HG03432 (cell line): ENCODE measurements at regions not wholly inside any gene's neighbourhood (a gene's known extent, or its start where the extent isn't known, plus 50 kb on each side); places are given as distances from the start of the nearest gene placed in this dataset.

Experiments
- ATAC-seq: cut with Tn5 transposase; IDR thresholded peaks from one replicate; pipeline ENCODE4 v1.9.1; 2021; ENCODE audit warnings: mild to moderate bottlenecking, moderate library complexity; ENCODE audit not compliant: unreplicated experiment

GRCh38 chr2:125456693-125457363 is 1199.1 kb upstream of the GYPC start:
- no peak for ATAC-seq

DNA sequence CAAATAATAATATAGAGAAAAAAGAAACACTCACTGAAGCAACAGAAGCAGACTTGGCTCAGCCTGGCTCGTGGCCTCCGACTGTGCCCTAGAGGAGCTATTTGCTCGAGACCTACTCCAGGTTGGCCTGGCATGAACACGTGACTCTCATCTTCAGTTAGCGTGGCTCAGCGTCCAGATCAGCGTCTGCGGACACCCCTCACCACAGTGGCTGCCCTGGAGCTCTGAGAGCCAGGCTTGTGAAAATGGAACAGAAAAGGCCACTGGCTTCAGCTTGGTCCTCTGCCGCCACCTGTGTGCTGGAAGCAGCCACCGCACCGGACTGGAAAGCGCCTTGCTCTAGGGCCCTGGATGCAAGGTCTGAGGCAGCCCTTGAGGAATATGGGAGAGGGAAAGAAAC is 1184.0 kb upstream of the GYPC start:
- ATAC-seq = peak; percentile 91

GRCh38 chr2:125479143-125479636 is 1176.8 kb upstream of the GYPC start:
- no peak for ATAC-seq

DNA sequence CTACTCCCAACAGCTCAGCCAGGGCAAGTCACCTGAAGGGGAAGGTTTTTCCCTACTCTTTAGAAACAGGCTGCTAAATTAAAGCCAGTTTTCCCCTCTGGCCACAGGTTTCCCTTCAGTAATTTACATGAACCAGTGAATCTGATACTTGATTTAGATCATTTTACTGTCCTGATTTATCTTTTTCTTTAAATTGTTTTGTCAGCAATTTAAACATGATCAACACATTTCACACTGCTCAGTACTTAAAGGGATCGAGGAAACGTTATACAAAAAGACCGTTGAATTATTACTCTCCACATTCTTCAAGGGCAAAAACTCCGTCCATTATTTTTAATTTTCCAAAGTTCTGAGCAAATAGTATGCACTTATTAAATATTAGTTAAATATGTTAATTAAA is 1165.7 kb upstream of the GYPC start:
- ATAC-seq = no peak

GRCh38 chr2:125491663-125492062 is 1164.3 kb upstream of the GYPC start:
- no peak for ATAC-seq

GRCh38 chr2:125512313-125512712 is 1143.6 kb upstream of the GYPC start:
- ATAC-seq = no peak

DNA sequence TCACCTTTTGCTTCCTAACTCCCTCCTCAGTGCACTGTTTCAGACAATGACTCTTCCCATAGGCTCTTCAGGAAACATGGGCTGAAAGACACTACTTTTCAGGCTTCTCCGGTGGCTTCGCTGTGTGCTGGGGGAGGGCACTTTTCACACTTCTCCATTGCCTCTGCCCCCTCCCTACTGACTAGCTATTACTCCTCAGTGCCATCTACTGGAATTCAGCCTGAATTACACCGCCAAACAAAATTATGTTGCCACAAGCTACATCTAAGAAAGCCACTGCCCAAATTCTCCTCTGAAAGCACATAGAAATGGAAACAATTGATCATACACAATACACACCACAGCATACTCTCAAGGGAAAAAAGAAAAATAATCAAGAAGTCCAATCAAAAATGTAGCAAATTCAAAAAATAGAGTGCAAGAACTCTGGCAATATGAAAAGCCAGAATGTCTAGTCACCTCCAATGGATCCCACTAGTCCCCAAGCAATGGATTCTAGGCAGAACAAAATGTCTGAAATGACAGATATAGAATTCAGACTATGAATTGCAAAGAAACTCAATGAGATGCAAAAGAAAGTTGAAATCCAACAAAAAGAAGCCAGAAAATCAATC is 1139.4 kb upstream of the GYPC start:
- peak; percentile 70 for ATAC-seq

GRCh38 chr2:125526093-125526492 is 1129.9 kb upstream of the GYPC start:
- ATAC-seq = no peak

- no peak for ATAC-seq
Observed at GRCh38 chr2:125535089-125535488, 1120.9 kb upstream of the GYPC start.

DNA sequence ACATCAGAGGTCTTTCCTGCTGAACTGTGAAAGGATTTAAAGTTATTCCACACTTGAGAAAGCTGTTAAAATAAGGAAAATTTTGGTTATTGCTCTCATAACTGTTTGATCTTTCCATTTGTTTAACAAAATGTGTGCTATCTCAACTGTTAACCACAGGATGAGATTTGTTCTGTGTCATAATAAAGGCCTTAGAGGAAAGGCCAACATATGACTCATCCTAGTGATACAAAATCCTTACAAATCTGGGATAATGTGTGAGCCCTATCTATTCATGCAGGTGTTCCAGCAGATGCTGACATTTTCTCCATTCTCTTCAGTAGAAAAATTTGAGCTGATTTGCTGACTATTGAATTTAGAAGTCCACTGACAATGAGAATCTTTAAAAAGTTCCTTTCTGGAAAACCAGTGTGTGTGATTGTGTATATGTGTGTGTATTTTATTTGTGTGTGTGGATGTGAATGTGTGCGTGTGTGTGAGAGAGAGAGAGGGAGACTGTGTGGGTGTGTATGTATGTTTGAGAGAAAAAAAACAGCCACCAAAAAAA is 1111.9 kb upstream of the GYPC start:
- no peak for ATAC-seq

GRCh38 chr2:125553768-125554167 is 1102.2 kb upstream of the GYPC start:
- ATAC-seq = no peak

GRCh38 chr2:125554956-125555355 is 1101.0 kb upstream of the GYPC start:
- ATAC-seq = no peak

DNA sequence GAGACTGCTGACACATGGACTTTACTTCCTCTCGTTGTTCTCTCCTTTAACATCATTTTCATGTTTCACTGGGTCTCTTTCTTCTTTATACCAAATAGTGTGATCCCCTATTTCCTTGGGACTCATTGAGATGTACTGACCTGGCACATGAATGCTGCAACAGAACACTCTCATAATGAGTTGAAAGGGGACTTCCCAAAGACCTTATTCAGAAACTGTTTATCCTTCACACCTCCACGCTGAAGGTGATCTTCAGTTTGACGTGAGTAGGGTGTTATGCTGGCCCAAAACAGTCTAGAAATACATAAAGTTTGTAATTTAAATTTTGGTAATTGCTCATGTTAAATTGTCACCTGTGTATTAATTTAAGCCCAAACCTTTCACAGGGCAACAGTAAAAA is 1096.8 kb upstream of the GYPC start:
- peak; percentile 63 for ATAC-seq

DNA sequence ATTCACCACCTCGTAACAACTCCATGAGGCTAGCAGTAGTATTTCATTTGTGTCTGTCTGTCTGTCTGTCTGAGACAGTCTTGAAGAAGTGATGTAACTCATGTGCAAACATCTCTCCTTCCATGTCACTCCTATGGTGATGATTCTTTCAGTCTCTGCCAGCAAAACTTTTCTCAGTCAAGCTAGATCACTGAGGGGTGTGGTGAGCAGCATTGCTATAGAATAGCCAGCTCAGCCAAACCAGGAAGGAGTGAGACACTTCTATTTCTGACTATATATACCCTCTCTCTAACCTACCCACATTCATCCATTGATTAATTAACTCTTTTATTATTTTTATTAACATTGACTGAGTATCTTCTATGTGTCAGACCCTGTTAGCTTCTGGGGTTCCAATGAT is 1095.1 kb upstream of the GYPC start:
- no peak for ATAC-seq

DNA sequence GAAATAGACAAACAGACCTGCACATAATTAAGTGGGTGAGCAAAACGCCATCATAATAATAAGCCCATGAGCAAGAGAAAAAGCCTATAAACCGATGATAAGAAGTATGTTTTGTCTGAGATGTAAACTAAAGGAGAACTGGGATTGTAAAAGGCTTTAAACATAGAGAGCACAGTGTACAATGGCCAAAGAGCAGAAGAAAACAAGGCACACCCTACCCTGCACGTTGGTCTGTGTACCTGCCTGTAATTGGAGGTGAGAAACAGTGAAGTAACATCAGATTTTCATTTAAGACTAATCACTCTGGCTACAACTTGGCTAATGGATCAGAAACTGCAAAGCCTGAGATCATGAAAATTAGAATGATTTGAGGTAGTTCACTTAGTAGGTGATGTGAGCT is 1094.7 kb upstream of the GYPC start:
- no peak for ATAC-seq

- no peak for ATAC-seq
Observed at GRCh38 chr2:125562924-125563323, 1093.0 kb upstream of the GYPC start.

- no peak for ATAC-seq
Observed at GRCh38 chr2:125564471-125564870, 1091.5 kb upstream of the GYPC start.

DNA sequence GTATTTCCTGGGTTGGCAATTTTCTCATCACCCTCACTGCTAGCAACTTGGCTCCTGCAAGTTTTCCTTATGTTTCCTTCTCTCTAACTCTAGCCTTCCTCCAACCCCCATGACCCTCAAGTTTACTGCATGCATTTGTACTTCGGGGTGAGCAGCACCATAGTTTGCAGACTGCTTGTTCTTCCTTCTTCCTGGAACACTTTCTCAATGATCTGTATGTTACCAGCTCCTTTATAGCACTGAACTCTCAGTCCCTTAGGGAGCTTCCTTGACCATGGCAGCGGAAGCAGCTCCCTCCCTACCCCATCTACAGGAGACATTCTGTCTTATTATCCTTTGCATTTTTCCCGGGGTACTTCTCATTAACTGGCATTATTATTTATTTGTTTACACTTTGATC is 1089.5 kb upstream of the GYPC start:
- ATAC-seq = no peak

GRCh38 chr2:125567100-125567499 is 1088.9 kb upstream of the GYPC start:
- no peak for ATAC-seq

GRCh38 chr2:125572660-125573059 is 1083.3 kb upstream of the GYPC start:
- no peak for ATAC-seq

GRCh38 chr2:125573432-125573831 is 1082.5 kb upstream of the GYPC start:
- no peak for ATAC-seq

DNA sequence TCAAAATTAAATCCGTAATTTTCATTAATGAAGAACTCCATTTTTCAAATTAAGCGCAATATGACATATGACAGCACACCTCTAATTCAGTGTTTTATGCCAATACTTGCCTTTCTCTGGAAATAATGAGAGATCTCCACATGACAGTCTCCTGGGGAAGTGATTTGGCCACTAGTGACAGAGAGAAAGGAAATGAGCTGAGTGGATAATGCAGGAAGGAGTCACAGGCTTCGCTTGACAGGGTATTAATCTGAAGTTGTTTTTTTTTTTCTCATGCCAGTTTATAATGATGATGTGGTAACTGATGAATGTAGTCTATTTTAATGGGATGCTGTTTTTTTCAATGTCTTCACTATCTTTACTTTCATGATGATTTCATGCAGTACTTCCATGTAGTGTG is 1079.4 kb upstream of the GYPC start:
- ATAC-seq = no peak
